ENCODE measurements at regions not wholly inside any gene's neighbourhood (a gene's known extent, or its start where the extent isn't known, plus 50 kb on each side); places are given as distances from the start of the nearest gene placed in this dataset.

DNA sequence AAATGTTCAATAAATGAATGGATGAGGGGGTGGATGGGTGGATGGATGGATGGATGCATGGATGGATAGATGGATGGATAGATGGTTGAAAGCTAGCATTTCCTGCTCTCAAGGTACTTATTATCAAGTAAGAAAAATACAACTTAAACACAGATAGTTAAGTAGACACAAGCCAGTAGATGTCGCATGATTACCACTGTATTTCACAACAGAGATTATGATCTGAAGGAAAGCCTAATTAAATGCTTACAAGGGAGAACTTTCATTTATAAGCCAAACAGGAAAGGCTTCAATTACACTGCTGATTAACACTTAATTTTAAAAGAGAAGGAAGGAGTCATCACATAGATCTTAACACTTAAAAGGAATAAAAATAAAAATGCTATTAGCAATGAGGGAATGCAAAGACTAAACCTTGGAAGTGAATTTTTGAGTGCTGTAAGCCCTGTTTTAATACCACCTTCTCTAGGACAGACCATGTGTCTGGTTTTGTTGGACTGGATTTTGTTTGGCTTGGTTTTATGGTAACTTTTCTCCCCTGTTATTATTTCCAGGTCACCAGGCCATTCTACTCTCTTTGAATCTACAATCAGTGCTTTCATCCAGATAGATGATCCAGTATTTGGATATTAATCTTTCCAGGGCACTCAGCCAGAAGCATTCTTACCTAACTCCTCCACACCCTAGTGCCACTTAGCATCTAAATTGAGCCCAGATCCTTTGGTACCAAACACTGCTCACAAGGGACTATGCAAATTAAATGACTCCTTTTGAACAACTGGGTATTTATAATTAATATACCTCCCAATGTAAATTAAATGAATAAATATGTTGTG lies 75.5 kb upstream of the SLC39A8 start:
- H3K27me3 Mint-ChIP-seq (ENCODE audit: unreplicated experiment) = no peaks in the 10 kb centered on the region
- TF ChIP-seq, protein P1, sequence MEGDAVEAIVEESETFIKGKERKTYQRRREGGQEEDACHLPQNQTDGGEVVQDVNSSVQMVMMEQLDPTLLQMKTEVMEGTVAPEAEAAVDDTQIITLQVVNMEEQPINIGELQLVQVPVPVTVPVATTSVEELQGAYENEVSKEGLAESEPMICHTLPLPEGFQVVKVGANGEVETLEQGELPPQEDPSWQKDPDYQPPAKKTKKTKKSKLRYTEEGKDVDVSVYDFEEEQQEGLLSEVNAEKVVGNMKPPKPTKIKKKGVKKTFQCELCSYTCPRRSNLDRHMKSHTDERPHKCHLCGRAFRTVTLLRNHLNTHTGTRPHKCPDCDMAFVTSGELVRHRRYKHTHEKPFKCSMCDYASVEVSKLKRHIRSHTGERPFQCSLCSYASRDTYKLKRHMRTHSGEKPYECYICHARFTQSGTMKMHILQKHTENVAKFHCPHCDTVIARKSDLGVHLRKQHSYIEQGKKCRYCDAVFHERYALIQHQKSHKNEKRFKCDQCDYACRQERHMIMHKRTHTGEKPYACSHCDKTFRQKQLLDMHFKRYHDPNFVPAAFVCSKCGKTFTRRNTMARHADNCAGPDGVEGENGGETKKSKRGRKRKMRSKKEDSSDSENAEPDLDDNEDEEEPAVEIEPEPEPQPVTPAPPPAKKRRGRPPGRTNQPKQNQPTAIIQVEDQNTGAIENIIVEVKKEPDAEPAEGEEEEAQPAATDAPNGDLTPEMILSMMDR (IDR thresholded peaks at IDR 0.05; ENCODE audit: unreplicated experiment) = no peak
- no peaks in the 10 kb centered on the region for H3K36me3 Mint-ChIP-seq (ENCODE audit: low read depth, unreplicated experiment)
- peaks cover 6% of the 10 kb centered on the region for H3K9me3 Mint-ChIP-seq (ENCODE audit: unreplicated experiment)
- no peaks in the 10 kb centered on the region for H3K4me1 Mint-ChIP-seq (ENCODE audit: unreplicated experiment)
- no peak for DNase-seq (ENCODE audit: low spot score)
- no peak overlapping the region for H3K27ac Mint-ChIP-seq (ENCODE audit: unreplicated experiment)
- no peak overlapping the region for H3K4me3 Mint-ChIP-seq (ENCODE audit: unreplicated experiment)

DNA sequence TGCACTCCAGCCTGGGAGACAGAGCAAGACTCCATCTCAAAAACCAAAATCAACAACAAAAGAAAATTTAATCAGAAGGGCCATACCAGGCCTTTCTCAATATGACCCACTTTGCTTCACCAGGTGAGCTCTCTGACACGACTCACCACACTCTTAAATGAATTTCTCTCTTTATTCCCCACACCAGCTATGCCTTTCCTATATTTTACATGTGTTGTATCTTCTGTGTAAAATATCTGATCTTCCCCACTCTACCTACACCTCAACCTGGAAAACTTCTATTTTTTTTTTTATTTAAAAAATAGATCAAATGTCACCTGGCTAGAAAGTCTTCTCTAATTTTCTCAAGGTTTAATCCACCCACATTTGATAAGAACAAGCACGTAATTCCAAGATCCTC lies 77.6 kb upstream of the SLC39A8 start:
- Mint-ChIP-seq H3K4me3 (ENCODE audit: unreplicated experiment) (no peak overlapping the region), H3K36me3 (ENCODE audit: low read depth, unreplicated experiment) (no peaks in the 10 kb centered on the region), H3K27me3 (ENCODE audit: unreplicated experiment) (no peaks in the 10 kb centered on the region), H3K27ac (ENCODE audit: unreplicated experiment) (no peak overlapping the region), H3K9me3 (ENCODE audit: unreplicated experiment) (peaks cover 6% of the 10 kb centered on the region), H3K4me1 (ENCODE audit: unreplicated experiment) (no peaks in the 10 kb centered on the region)
- TF ChIP-seq, protein P1 (IDR thresholded peaks at IDR 0.05; ENCODE audit: unreplicated experiment) = no peak
- DNase-seq (ENCODE audit: low spot score) = no peak

DNA sequence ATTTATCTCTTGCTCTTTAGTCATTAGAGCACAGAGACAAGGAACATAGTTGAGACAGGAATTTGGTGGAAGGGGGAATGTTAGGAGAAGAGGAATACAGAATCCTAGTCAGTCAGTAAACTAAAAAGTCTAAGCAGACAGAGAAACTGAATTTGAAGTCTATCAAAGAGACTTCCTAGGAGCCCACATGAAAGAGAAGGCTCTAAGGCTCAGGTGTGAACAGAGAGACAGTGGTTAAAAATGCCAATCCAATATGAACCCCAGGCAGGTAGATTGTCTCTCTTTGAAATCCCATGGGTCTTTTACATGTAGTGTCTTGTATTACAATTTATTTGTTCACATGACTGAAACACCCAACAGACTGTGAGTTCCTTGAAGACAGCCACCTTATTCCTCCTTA lies 77.8 kb upstream of the NFKB1 start:
- no peaks in the 10 kb centered on the region for H3K36me3 Mint-ChIP-seq (ENCODE audit: low read depth, unreplicated experiment)
- H3K27me3 Mint-ChIP-seq (ENCODE audit: unreplicated experiment) = no peaks in the 10 kb centered on the region
- H3K9me3 Mint-ChIP-seq (ENCODE audit: unreplicated experiment) = peaks cover 6% of the 10 kb centered on the region
- H3K4me3 Mint-ChIP-seq (ENCODE audit: unreplicated experiment) = no peak overlapping the region
- H3K4me1 Mint-ChIP-seq (ENCODE audit: unreplicated experiment) = no peaks in the 10 kb centered on the region
- no peak overlapping the region for H3K27ac Mint-ChIP-seq (ENCODE audit: unreplicated experiment)
- DNase-seq (ENCODE audit: low spot score) = no peak
- TF ChIP-seq, protein P1 (IDR thresholded peaks at IDR 0.05; ENCODE audit: unreplicated experiment) = no peak

DNA sequence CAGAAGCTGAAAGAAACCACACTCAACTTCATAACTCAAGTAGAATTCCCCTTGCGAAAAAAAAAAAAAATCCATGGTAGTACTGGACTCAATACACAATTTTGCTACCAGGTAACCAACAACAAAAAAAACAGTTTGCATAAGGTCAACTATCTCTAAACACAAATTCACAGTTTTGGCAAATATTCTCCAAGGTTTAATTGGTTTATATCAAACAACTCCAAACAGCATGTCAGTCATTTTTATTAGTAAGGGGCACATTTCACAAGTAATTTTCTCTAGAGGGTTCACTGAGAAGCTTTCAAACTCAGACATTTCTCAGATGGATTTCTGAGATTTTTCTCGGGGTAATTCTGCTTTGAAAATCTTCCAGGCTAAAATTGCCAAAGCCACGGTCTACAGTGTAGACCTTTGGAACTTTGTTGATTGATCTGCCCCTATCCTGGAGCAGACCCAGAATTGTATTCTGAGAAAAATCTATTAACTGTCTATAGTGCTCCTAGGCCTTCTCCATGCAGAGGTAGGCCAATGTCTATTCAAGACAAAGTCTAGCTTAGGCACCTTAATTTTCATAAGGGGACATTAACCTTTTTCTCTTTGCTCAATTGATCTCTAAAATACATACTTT lies 73.7 kb upstream of the NFKB1 start:
- DNase-seq (ENCODE audit: low spot score) = no peak
- Mint-ChIP-seq H3K36me3 (ENCODE audit: low read depth, unreplicated experiment) (no peaks in the 10 kb centered on the region), H3K9me3 (ENCODE audit: unreplicated experiment) (peaks cover 6% of the 10 kb centered on the region), H3K27ac (ENCODE audit: unreplicated experiment) (no peak overlapping the region), H3K4me3 (ENCODE audit: unreplicated experiment) (no peak overlapping the region), H3K27me3 (ENCODE audit: unreplicated experiment) (no peaks in the 10 kb centered on the region), H3K4me1 (ENCODE audit: unreplicated experiment) (peaks cover 7% of the 10 kb centered on the region)
- TF ChIP-seq, protein P1 (IDR thresholded peaks at IDR 0.05; ENCODE audit: unreplicated experiment) = no peak

DNA sequence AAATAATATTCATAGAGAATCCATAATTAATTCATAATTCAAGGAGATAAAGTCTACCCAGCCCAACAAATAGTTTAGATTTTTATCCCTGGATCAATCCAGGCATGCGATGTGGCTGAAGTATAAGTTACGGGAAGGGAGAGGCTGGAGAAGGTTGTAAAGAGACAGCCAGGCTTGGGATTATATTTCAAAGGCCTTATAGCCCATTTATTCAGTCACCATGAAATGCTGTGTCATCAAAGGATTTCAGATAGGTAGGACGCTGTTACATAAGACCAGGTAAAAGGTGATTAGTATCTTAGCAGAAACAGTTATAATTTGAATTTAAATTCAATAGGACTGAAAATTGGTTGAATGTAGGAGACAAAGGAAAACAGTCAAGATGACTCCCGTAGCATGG lies 73.0 kb upstream of the NFKB1 start:
- H3K27me3 Mint-ChIP-seq (ENCODE audit: unreplicated experiment) = no peaks in the 10 kb centered on the region
- H3K4me1 Mint-ChIP-seq (ENCODE audit: unreplicated experiment) = peaks cover 7% of the 10 kb centered on the region
- DNase-seq (ENCODE audit: low spot score) = no peak
- H3K9me3 Mint-ChIP-seq (ENCODE audit: unreplicated experiment) = peaks cover 1% of the 10 kb centered on the region
- H3K4me3 Mint-ChIP-seq (ENCODE audit: unreplicated experiment) = no peak overlapping the region
- TF ChIP-seq, protein P1 (IDR thresholded peaks at IDR 0.05; ENCODE audit: unreplicated experiment) = no peak
- no peaks in the 10 kb centered on the region for H3K36me3 Mint-ChIP-seq (ENCODE audit: low read depth, unreplicated experiment)
- peak overlapping the region; percentile 24 for H3K27ac Mint-ChIP-seq (ENCODE audit: unreplicated experiment)
